Stomach (tissue), 4 donors: ENCODE measurements at regions not wholly inside any gene's neighbourhood (a gene's known extent, or its start where the extent isn't known, plus 50 kb on each side); places are given as distances from the start of the nearest gene placed in this dataset.

ENCODE experiments used
- CTCF ChIP-seq, 7 experiments: fragments of 450-650 bp in 4 of 7; fragments of 200-600 bp in 3 of 7; sonication (generic) in 3 of 7; IDR thresholded peaks; one replicate each; pipeline ENCODE4 v1.5.1; 2016 to 2019; ENCODE audit warnings: antibody characterized with exemption in 7 of 7, control low read depth in 2 of 7, mild to moderate bottlenecking in 1 of 7
- EP300 ChIP-seq: sonication (generic); formaldehyde crosslinking; IDR thresholded peaks from one replicate; pipeline ENCODE4 v1.6.1; 2017; ENCODE audit warnings: antibody characterized with exemption
- POLR2A ChIP-seq, 4 donors: fragments of 450-650 bp; IDR thresholded peaks; one replicate each; pipeline ENCODE4 v1.6.1; 2016; ENCODE audit warnings: antibody characterized with exemption in 4 of 4, control low read depth in 2 of 4, mild to moderate bottlenecking in 1 of 4, moderate library complexity in 1 of 4
- POLR2AphosphoS5 ChIP-seq, 3 donors: sonication (generic); formaldehyde crosslinking; IDR thresholded peaks; one replicate each; pipeline ENCODE4 v1.6.1; 2016; ENCODE audit warnings: antibody characterized with exemption in 3 of 3

- no peak for TF ChIP-seq CTCF (IDR thresholded peaks at IDR 0.05)
- TF ChIP-seq POLR2AphosphoS5 (IDR thresholded peaks at IDR 0.05): no peak
- no peak for TF ChIP-seq POLR2A (IDR thresholded peaks at IDR 0.05)
- no peak for TF ChIP-seq EP300
Measured at GRCh38 chr17:74107107-74107506, 96.4 kb upstream of the RPL38 start.
